A549 (cell line): ENCODE measurements at regions not wholly inside any gene's neighbourhood (a gene's known extent, or its start where the extent isn't known, plus 50 kb on each side); places are given as distances from the start of the nearest gene placed in this dataset.

Experiments
- MAX ChIP-seq: IDR thresholded peaks from 2 replicates; pipeline ENCODE4 v1.6.1; 2012
- POLR2A ChIP-seq: IDR thresholded peaks from 2 replicates; pipeline ENCODE4 v1.6.1; 2012; ENCODE audit warnings: mild to moderate bottlenecking, low read length
- RAD21 ChIP-seq, 2 experiments: fragments of >200 bp in 1 of 2; sonication (Bioruptor Twin) in 1 of 2; formaldehyde crosslinking in 1 of 2; IDR thresholded peaks in 1 of 2; conservative IDR thresholded peaks in 1 of 2; 2 replicates in 1 of 2; 3 replicates in 1 of 2; pipeline ENCODE4 v1.6.1; 2012 to 2018; ENCODE audit warnings: inconsistent platforms in 1 of 2
- USF2 ChIP-seq: fragments of 450-650 bp; IDR thresholded peaks from 2 replicates; pipeline ENCODE4 v1.6.1; 2014; ENCODE audit warnings: antibody characterized with exemption

GRCh38 chr2:128835342-128835855, 516.7 kb upstream of the HS6ST1 start:
- TF ChIP-seq POLR2A (no peak), MAX (no peak), USF2 (no peak), RAD21 (conservative IDR thresholded peaks at IDR 0.05 in 1 of 2, IDR thresholded peaks at IDR 0.05 in 1 of 2) (no peak)
